SK-N-SH (cell line): ENCODE measurements at regions not wholly inside any gene's neighbourhood (a gene's known extent, or its start where the extent isn't known, plus 50 kb on each side); places are given as distances from the start of the nearest gene placed in this dataset.

Experiments used
- CTCF ChIA-PET: fragments of 300-600, 350-600 bp; formaldehyde crosslinking; extraction: SDS; loops from one replicate; lab custom pipeline; 2021; lab: Yijun Ruan, JAX
- POLR2A ChIA-PET: fragments of 350-600 bp; sonication (Branson Sonifier 250); formaldehyde crosslinking; extraction: SDS; loops from one replicate; lab custom pipeline; 2020; ENCODE audit warnings: antibody characterized with exemption, inconsistent platforms; lab: Yijun Ruan, JAX
- DNase-seq: peaks from one replicate; pipeline ENCODE4 v3.0.0; 2012
- H2AFZ ChIP-seq: fragments of 200-600 bp; sonication (generic); 2 replicates; pipeline ENCODE4 v1.8.1; 2016; ENCODE audit warnings: antibody characterized with exemption, mild to moderate bottlenecking, low read depth
- H3F3A ChIP-seq: fragments of 200-600 bp; sonication (generic); replicated peaks from 2 replicates; pipeline ENCODE3; 2016; ENCODE audit warnings: antibody characterized with exemption, mild to moderate bottlenecking; ENCODE audit not compliant: insufficient read depth
- H3K27ac ChIP-seq, 2 experiments: fragments of 200-500 bp in 1 of 2; fragments of 200-600 bp in 1 of 2; sonication (Bioruptor generic) in 1 of 2; sonication (generic), shearing (Covaris generic) in 1 of 2; 2 replicates each; pipeline versions ENCODE4 v1.5.1 to v1.6.1; 2014 to 2016; ENCODE audit warnings: low read depth in 2 of 2, inconsistent platforms in 1 of 2, low read length in 1 of 2, mild to moderate bottlenecking in 1 of 2, mixed read lengths in 1 of 2
- H3K27me3 ChIP-seq: fragments of 200-600 bp; sonication (generic), shearing (Covaris generic); 2 replicates; pipeline ENCODE4 v1.6.1; 2016; ENCODE audit warnings: mixed run types; ENCODE audit not compliant: insufficient read depth
- H3K36me3 ChIP-seq, 2 experiments: fragments of 200-500 bp in 1 of 2; fragments of 200-600 bp in 1 of 2; sonication (Bioruptor generic) in 1 of 2; sonication (generic) in 1 of 2; replicated peaks in 1 of 2; 2 replicates each; pipeline versions ENCODE3 to v1.5.1; 2014 to 2016; ENCODE audit warnings: low read length in 1 of 2, mild to moderate bottlenecking in 1 of 2; ENCODE audit not compliant: insufficient read depth in 2 of 2, control insufficient read depth in 1 of 2
- H3K4me1 ChIP-seq, 2 experiments: fragments of 200-500 bp in 1 of 2; fragments of 200-600 bp in 1 of 2; sonication (Bioruptor generic) in 1 of 2; sonication (generic), shearing (Covaris generic) in 1 of 2; 2 replicates each; pipeline versions ENCODE4 v1.5.1 to v1.6.1; 2014 to 2016; ENCODE audit warnings: low read depth in 1 of 2, low read length in 1 of 2, mixed run types in 1 of 2; ENCODE audit not compliant: insufficient read depth in 2 of 2, control insufficient read depth in 1 of 2
- H3K4me2 ChIP-seq: fragments of 200-600 bp; sonication (generic), shearing (Covaris generic); 2 replicates; pipeline ENCODE4 v1.6.1; 2017; ENCODE audit warnings: mixed run types
- H3K4me3 ChIP-seq, 2 experiments: fragments of 200-500 bp in 1 of 2; fragments of 200-600 bp in 1 of 2; sonication (Bioruptor generic) in 1 of 2; sonication (generic), shearing (Covaris generic) in 1 of 2; 2 replicates each; pipeline versions ENCODE4 v1.5.1 to v1.8.1; 2014 to 2016; ENCODE audit warnings: low read depth in 2 of 2, inconsistent platforms in 1 of 2, low read length in 1 of 2, mild to moderate bottlenecking in 1 of 2, mixed read lengths in 1 of 2, moderate library complexity in 1 of 2
- H3K79me2 ChIP-seq: fragments of 200-600 bp; sonication (generic); 2 replicates; pipeline ENCODE4 v1.8.1; 2017; ENCODE audit warnings: mild to moderate bottlenecking; ENCODE audit not compliant: insufficient read depth
- H3K9ac ChIP-seq: fragments of 200-600 bp; sonication (generic); 2 replicates; pipeline ENCODE4 v1.6.1; 2017; ENCODE audit warnings: mixed run types
- H3K9me2 ChIP-seq: fragments of 200-600 bp; sonication (generic); 2 replicates; pipeline ENCODE4 v1.6.1; 2017; ENCODE audit warnings: mixed run types
- H3K9me3 ChIP-seq: fragments of 200-600 bp; sonication (generic); 2 replicates; pipeline ENCODE4 v1.6.1; 2017; ENCODE audit warnings: mixed run types, mild to moderate bottlenecking, moderate library complexity
- H4K20me1 ChIP-seq: fragments of 200-600 bp; sonication (generic); 2 replicates; pipeline ENCODE4 v1.6.1; 2017; ENCODE audit warnings: mild to moderate bottlenecking, mixed run types; ENCODE audit not compliant: insufficient read depth
- CHD2 ChIP-seq: fragments of 150-350 bp; IDR thresholded peaks from 2 replicates; pipeline ENCODE4 v1.6.1; 2018; ENCODE audit warnings: low read length; ENCODE audit not compliant: partially characterized antibody
- ELF1 ChIP-seq: IDR thresholded peaks from 2 replicates; pipeline ENCODE4 v1.4.0; 2012
- EP300 ChIP-seq, 2 experiments: IDR thresholded peaks; 2 replicates each; pipeline versions ENCODE4 v1.4.0 to v1.6.1; 2012; ENCODE audit warnings: borderline replicate concordance in 1 of 2, low read depth in 1 of 2, low read length in 1 of 2
- FOXM1 ChIP-seq: IDR thresholded peaks from 2 replicates; pipeline ENCODE4 v1.4.0; 2012; ENCODE audit warnings: low read depth, mild to moderate bottlenecking
- GATA2 ChIP-seq: sonication (generic); formaldehyde crosslinking; IDR thresholded peaks from 2 replicates; pipeline ENCODE4 v1.5.0; 2020; ENCODE audit warnings: mild to moderate bottlenecking, missing genetic modification reagents
- NFIC ChIP-seq: IDR thresholded peaks from 2 replicates; pipeline ENCODE4 v1.4.0; 2012; ENCODE audit warnings: borderline replicate concordance
- POLR2AphosphoS5 ChIP-seq: IDR thresholded peaks from 2 replicates; pipeline ENCODE4 v1.6.1; 2012; ENCODE audit warnings: low read depth, low read length
- RAD21 ChIP-seq: IDR thresholded peaks from 2 replicates; pipeline ENCODE4 v1.6.1; 2012; ENCODE audit warnings: mild to moderate bottlenecking, low read length
- RCOR1 ChIP-seq: fragments of 150-350 bp; IDR thresholded peaks from 2 replicates; pipeline ENCODE4 v1.6.1; 2017; ENCODE audit warnings: antibody characterized with exemption, low read length
- RFX5 ChIP-seq: IDR thresholded peaks from 2 replicates; pipeline ENCODE4 v1.6.1; 2012; ENCODE audit warnings: mild to moderate bottlenecking, improper control_type of control experiment, low read length
- SMC3 ChIP-seq: IDR thresholded peaks from 2 replicates; pipeline ENCODE4 v1.6.1; 2012; ENCODE audit warnings: low read depth, low read length, improper control_type of control experiment
- WGBS: methylation state at CpG from one replicate; pipeline ENCODE4 v1.1.6; 2017; ENCODE audit warnings: low lambda C conversion rate; 5-methylcytosine and 5-hydroxymethylcytosine counted together
- TF ChIP-seq, protein P1 (sequence below): IDR thresholded peaks from 2 replicates; pipeline ENCODE4 v1.4.0; 2012; ENCODE audit warnings: low read depth
- TF ChIP-seq, protein P2 (sequence below): IDR thresholded peaks from 2 replicates; pipeline ENCODE4 v1.4.0; 2012; ENCODE audit warnings: low read depth, borderline replicate concordance
- TF ChIP-seq, protein P3 (sequence below): fragments of 200-600 bp; sonication (generic); IDR thresholded peaks from 2 replicates; pipeline ENCODE4 v1.6.1; 2017; ENCODE audit warnings: antibody characterized with exemption, mild to moderate bottlenecking, moderate library complexity
- TF ChIP-seq, protein P4 (sequence below): IDR thresholded peaks from 2 replicates; pipeline ENCODE4 v1.6.1; 2012; ENCODE audit warnings: mild to moderate bottlenecking, low read depth, low read length, moderate library complexity
- TF ChIP-seq, protein P5 (sequence below): fragments of 150-350 bp; IDR thresholded peaks from 2 replicates; pipeline ENCODE4 v1.6.1; 2017; ENCODE audit warnings: antibody characterized with exemption, low read length, low read depth, borderline replicate concordance
- TF ChIP-seq, protein P6 (sequence below): IDR thresholded peaks from 2 replicates; pipeline ENCODE4; 2012
- TF ChIP-seq, protein P7 (sequence below): IDR thresholded peaks from 2 replicates; pipeline ENCODE4 v1.4.0; 2012; ENCODE audit warnings: low read depth, borderline replicate concordance

DNA sequence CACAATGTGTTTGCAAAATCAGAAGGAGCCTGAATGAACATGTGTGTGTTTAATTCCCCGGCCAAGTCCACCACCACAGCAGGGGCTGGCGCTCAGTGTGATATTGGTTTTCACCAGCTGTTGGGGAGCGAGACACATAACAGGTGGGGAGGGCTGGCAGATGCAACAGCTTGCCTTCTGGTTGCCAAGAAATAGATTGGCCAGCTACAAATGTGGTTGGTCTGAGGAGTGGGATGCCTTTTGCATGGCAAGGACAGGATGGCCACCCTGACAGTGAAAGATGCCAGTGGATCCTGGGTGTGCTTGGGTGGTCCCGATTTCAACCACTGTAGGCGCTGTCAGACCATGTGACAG, 292.5 kb upstream of the FZD8 start:
- Histone ChIP-seq H3K27me3 (no peaks in the 10 kb centered on the region), H3K9me2 (no peaks in the 10 kb centered on the region), H3K27ac (no peak overlapping the region), H2AFZ (no peak overlapping the region), H3K4me3 (no peak overlapping the region), H3K4me1 (no peaks in the 10 kb centered on the region), H3K36me3 (no peaks in the 10 kb centered on the region), H3K4me2 (no peak overlapping the region), H3K9ac (no peak overlapping the region), H3K79me2 (no peaks in the 10 kb centered on the region), H4K20me1 (no peaks in the 10 kb centered on the region), H3F3A (no peaks in the 10 kb centered on the region), H3K9me3 (no peaks in the 10 kb centered on the region)
- ChIA-PET POLR2A (no interaction called here), CTCF (no interaction called here)
- no peak for DNase-seq
- 59% methylated on average over 5 of the region's 5 CpGs for WGBS
- TF ChIP-seq SMC3 (no peak), EP300 (IDR thresholded peaks at IDR 0.05; ENCODE audit: borderline replicate concordance in 1 of 2, low read depth in 1 of 2, low read length in 1 of 2) (no peak), CHD2 (no peak), RFX5 (no peak), NFIC (no peak), FOXM1 (no peak), RCOR1 (no peak), RAD21 (no peak), ELF1 (no peak), GATA2 (CRISPR knock-in tag) (no peak), POLR2AphosphoS5 (no peak)
- TF ChIP-seq, protein P1, sequence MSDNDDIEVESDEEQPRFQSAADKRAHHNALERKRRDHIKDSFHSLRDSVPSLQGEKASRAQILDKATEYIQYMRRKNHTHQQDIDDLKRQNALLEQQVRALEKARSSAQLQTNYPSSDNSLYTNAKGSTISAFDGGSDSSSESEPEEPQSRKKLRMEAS: no peak
- TF ChIP-seq, protein P2, sequence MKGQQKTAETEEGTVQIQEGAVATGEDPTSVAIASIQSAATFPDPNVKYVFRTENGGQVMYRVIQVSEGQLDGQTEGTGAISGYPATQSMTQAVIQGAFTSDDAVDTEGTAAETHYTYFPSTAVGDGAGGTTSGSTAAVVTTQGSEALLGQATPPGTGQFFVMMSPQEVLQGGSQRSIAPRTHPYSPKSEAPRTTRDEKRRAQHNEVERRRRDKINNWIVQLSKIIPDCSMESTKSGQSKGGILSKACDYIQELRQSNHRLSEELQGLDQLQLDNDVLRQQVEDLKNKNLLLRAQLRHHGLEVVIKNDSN: no peak
- TF ChIP-seq, protein P3, sequence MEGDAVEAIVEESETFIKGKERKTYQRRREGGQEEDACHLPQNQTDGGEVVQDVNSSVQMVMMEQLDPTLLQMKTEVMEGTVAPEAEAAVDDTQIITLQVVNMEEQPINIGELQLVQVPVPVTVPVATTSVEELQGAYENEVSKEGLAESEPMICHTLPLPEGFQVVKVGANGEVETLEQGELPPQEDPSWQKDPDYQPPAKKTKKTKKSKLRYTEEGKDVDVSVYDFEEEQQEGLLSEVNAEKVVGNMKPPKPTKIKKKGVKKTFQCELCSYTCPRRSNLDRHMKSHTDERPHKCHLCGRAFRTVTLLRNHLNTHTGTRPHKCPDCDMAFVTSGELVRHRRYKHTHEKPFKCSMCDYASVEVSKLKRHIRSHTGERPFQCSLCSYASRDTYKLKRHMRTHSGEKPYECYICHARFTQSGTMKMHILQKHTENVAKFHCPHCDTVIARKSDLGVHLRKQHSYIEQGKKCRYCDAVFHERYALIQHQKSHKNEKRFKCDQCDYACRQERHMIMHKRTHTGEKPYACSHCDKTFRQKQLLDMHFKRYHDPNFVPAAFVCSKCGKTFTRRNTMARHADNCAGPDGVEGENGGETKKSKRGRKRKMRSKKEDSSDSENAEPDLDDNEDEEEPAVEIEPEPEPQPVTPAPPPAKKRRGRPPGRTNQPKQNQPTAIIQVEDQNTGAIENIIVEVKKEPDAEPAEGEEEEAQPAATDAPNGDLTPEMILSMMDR: no peak
- TF ChIP-seq, protein P4, sequence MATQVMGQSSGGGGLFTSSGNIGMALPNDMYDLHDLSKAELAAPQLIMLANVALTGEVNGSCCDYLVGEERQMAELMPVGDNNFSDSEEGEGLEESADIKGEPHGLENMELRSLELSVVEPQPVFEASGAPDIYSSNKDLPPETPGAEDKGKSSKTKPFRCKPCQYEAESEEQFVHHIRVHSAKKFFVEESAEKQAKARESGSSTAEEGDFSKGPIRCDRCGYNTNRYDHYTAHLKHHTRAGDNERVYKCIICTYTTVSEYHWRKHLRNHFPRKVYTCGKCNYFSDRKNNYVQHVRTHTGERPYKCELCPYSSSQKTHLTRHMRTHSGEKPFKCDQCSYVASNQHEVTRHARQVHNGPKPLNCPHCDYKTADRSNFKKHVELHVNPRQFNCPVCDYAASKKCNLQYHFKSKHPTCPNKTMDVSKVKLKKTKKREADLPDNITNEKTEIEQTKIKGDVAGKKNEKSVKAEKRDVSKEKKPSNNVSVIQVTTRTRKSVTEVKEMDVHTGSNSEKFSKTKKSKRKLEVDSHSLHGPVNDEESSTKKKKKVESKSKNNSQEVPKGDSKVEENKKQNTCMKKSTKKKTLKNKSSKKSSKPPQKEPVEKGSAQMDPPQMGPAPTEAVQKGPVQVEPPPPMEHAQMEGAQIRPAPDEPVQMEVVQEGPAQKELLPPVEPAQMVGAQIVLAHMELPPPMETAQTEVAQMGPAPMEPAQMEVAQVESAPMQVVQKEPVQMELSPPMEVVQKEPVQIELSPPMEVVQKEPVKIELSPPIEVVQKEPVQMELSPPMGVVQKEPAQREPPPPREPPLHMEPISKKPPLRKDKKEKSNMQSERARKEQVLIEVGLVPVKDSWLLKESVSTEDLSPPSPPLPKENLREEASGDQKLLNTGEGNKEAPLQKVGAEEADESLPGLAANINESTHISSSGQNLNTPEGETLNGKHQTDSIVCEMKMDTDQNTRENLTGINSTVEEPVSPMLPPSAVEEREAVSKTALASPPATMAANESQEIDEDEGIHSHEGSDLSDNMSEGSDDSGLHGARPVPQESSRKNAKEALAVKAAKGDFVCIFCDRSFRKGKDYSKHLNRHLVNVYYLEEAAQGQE: no peak
- TF ChIP-seq, protein P5, sequence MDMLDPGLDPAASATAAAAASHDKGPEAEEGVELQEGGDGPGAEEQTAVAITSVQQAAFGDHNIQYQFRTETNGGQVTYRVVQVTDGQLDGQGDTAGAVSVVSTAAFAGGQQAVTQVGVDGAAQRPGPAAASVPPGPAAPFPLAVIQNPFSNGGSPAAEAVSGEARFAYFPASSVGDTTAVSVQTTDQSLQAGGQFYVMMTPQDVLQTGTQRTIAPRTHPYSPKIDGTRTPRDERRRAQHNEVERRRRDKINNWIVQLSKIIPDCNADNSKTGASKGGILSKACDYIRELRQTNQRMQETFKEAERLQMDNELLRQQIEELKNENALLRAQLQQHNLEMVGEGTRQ: no peak
- TF ChIP-seq, protein P6, sequence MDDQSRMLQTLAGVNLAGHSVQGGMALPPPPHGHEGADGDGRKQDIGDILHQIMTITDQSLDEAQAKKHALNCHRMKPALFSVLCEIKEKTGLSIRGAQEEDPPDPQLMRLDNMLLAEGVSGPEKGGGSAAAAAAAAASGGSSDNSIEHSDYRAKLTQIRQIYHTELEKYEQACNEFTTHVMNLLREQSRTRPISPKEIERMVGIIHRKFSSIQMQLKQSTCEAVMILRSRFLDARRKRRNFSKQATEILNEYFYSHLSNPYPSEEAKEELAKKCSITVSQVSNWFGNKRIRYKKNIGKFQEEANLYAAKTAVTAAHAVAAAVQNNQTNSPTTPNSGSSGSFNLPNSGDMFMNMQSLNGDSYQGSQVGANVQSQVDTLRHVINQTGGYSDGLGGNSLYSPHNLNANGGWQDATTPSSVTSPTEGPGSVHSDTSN: no peak
- TF ChIP-seq, protein P7, sequence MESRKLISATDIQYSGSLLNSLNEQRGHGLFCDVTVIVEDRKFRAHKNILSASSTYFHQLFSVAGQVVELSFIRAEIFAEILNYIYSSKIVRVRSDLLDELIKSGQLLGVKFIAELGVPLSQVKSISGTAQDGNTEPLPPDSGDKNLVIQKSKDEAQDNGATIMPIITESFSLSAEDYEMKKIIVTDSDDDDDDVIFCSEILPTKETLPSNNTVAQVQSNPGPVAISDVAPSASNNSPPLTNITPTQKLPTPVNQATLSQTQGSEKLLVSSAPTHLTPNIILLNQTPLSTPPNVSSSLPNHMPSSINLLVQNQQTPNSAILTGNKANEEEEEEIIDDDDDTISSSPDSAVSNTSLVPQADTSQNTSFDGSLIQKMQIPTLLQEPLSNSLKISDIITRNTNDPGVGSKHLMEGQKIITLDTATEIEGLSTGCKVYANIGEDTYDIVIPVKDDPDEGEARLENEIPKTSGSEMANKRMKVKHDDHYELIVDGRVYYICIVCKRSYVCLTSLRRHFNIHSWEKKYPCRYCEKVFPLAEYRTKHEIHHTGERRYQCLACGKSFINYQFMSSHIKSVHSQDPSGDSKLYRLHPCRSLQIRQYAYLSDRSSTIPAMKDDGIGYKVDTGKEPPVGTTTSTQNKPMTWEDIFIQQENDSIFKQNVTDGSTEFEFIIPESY: no peak
